GM19455 (cell line): ENCODE measurements at regions not wholly inside any gene's neighbourhood (a gene's known extent, or its start where the extent isn't known, plus 50 kb on each side); places are given as distances from the start of the nearest gene placed in this dataset.
"Not testable (repeated sequence)": the region's sequence is repeated elsewhere in the genome, so short reads cannot be mapped to it uniquely, and the experiment has no call there.

Source experiments
- ATAC-seq: cut with Tn5 transposase; IDR thresholded peaks from one replicate; pipeline ENCODE4 v1.9.1; 2021; ENCODE audit not compliant: unreplicated experiment

DNA sequence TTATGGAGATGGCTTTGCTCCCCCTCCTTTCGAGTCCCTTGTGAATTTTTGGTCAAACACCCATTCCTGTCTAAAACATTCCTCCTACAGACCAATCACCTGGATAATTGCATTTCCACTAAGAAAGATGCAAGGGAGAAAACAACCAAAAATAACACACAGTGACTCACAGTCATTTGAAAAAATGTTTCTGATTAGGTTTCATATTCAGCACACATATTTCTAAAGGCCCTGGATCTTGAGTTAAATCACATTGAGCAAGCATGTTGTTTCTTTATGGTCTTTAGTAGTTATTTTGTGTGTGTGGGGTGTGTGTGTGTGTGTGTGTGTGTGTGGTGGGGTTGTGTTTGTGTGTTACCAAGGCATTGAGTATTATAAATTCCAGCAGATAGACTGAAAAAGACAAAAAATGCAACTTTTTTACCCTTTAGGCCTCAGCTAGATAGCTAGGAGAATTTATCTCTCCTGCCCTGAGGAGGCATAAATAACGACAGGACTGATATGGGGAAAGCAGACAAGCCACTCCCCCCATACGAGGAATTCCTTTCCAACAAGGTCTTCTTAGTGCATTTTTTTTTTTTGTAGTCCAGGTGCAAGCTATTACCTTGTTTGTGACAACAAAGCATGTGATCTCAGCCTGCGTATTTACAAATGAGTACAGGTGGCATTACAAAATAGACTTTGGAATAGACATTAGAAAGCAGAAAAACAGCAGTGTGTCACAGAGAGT, 265.4 kb upstream of the ADGRL3 start:
- ATAC-seq, result no peak

DNA sequence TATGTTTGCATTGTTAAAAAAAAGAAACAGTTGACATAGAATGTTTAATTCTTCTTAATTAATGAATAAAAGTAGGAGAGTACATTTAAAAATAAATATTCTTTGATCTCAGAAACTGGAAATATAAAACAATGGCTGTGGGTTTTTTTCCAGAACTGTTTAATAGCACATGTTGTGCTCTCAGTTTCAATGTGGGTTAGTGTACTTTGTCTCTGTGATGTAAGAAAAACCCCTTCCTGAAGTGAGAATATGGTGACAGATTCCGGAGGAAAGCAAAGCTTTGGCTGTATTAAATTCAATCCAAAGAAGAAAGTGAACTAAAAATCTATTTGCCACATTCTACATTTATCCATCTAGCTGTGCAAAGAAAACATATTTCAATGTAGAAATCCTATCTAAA, 261.9 kb upstream of the ADGRL3 start:
- ATAC-seq, result no peak

- ATAC-seq, result no peak
These were observed 261.5 kb upstream of the ADGRL3 start for GRCh38 chr4:60938621-60939020.

- no peak for ATAC-seq
These were observed 256.1 kb upstream of the ADGRL3 start for GRCh38 chr4:60944060-60944459.

DNA sequence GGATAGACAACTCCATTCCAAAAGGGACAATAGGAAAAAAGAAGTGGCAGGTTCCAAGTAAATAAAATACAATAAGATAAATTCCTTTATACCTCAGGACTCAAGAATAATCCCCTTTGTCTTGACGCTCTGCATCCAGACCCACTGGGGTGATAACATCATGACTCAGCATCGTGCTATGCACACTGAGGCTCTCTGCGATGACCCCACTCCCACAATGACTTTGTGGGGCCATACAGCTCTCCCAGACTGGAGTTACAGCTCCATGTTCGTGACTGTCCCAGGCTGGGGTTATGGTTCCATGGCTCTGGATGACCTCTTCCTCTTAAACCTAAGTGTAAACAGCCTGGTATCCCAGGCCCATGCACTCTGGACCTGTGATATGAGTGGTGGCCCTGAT, 254.5 kb upstream of the ADGRL3 start:
- ATAC-seq, result no peak

GRCh38 chr4:60948008-60948407, 252.1 kb upstream of the ADGRL3 start:
- no peak for ATAC-seq

DNA sequence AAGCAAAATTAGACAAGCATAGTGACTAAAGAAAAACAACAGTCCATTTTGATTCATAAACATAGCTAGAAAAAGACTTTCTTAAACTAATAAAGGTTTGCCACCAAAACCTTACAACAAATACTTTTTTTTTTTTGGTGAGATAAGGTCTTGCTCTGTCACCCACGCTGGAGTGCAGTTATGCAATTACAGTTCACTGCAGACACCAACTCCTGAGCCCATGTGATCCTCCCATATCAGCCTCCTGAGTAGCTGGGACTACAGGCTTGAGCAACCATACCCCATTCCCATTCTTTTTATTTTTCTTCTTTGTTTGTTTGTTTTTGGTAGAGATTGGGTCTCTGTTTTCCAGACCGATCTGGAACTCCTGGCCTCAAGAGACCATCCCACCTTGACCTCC, 247.2 kb upstream of the ADGRL3 start:
- ATAC-seq, result no peak

GRCh38 chr4:60953826-60954225, 246.3 kb upstream of the ADGRL3 start:
- ATAC-seq, result no peak

GRCh38 chr4:60962286-60962685, 237.8 kb upstream of the ADGRL3 start:
- no peak for ATAC-seq

DNA sequence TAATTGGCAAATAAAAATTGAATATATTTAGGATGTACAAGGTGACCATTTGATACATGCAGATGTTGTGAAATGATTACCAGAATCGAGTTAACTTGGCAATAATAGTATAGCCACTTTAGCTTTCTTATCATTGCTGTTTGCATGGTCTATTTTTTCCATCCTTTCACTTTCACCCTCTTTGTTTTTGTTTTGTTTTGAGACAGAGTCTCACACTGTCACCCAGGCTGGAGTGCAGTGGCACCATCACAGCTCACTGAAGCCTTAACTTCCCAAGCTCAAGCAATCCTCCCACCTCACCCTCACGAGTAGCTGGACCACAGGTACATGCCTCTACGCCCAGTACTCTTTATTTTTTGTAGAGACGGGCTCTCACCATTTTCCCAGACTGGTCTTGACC, 218.6 kb upstream of the ADGRL3 start:
- ATAC-seq, result no peak

GRCh38 chr4:60989141-60989540, 211.0 kb upstream of the ADGRL3 start:
- ATAC-seq, result no peak

- no peak for ATAC-seq
These were observed 208.1 kb upstream of the ADGRL3 start for GRCh38 chr4:60992037-60992436.

DNA sequence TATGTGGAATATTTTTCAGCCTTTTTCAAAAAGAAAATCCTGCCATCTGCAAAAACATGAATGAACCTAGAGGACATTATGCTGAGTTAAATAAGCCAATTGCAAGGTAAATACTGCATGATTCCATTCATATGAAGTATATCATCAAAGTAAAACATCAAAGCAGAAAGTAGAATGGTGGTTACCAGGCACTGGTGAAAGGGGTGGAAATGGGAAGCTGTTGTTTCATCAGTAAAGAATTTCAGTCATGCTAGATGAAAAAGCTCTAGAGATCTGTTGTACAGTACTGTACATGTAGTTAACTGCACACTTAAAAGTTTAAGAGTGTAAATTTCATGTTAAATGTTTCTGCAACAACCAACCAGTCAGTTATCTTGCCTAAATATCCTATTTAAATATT, 196.8 kb upstream of the ADGRL3 start:
- no peak for ATAC-seq

DNA sequence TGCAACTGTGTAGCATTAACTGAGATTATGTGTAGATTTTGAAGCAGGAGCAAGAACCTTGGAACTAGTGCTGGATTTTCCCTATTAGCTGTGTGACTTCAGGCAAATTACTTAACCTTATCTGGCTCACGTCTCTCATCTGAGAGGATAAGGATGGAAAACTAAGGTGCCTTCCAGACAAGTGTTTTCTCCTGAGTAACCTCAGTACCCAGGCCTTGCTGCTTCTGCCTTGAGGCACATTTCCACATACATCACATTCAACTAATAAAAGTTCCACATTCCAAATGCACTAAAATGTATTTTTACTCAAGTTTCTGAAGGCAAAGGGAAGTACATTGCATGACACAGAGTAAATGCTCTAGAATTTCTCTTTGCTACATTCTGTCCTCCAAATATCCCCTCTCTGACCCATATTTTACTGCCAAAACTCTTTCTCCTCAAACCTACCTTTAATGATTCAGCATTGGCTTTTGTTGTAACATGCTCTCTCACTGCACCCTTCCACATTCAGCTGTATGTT, 195.4 kb upstream of the ADGRL3 start:
- ATAC-seq, result no peak

- ATAC-seq, result no peak
These were observed 189.1 kb upstream of the ADGRL3 start for GRCh38 chr4:61011051-61011450.

DNA sequence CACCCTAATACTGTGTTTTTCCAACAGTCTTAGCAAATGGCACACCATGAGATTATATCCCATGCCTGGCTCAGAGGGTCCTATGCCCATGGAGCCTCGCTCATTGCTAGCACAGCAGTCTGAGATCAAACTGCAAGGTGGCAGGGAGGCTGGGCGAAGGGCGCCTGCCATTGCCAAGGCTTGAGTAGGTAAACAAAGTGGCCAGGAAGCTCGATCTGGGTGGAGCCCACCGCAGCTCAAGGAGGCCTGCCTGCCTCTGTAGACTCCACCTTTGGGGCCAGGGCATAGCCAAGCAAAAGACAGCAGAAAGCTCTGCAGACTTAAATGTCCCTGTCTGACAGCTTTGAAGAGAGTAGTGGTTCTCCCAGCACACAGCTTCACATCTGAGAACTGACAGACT, 188.2 kb upstream of the ADGRL3 start:
- not testable (repeated sequence) for ATAC-seq

DNA sequence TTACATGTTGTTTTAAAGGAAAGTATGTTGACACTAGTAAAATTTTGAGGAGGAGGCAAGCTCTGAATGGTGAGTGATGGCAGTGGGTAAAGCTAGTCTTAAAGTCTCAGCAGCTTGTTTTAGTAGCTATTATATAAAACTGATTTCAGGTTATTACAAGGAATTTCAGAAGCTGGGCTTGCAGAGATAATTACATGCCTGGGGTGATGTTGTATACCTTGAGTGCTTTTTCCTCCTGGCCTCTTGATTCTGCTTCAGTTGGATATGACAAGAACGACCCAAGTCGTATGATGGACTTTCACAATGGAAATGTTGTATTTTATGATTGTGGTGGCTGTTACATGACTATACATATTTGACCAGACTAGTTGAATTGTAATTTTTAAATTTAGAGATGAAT, 175.5 kb upstream of the ADGRL3 start:
- ATAC-seq, result no peak

DNA sequence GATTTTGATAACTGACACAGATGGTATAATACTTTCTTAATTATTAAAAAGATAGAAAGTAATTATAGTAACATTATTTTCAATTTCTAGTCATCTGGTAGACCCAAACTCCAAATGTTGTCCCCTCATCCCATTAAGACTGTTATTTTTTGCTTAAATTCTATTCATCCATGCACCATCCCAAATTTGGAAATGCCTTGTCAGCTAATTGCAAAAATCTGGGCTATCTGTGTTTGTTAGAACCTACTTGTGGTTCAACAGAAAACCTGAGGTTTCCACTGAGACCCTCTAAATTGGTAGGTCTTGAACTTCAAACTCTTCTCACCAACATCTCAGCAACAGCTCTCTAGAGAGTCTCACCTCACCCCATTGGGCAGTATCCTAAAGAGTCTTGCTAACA, 172.2 kb upstream of the ADGRL3 start:
- ATAC-seq, result no peak

DNA sequence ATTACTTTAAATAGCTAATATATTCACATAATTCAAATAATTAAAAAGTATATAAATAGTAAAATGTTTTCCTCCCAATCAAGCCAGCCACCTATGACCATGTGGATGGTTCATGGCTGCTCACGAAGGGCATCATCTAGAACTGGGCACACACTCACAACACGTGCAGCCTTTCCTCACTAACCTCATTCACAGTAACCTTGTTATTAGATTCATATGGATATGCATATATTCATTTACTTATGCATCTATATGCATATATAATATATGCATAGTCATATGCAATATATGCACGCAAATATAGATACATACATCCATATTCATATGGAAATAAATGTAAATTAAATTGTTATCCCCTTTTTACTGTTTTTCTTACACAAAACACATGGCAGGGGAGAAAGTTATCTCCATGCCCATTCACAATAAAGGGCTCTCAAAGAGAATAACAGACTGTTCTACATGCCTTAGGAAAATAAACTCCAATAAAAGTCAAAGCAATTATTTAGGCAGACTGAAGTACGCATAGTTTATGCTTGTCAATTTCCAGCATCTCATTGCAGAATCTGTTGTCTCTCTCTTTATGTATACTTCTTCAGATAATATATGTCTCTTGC, 163.9 kb upstream of the ADGRL3 start:
- ATAC-seq, result no peak

DNA sequence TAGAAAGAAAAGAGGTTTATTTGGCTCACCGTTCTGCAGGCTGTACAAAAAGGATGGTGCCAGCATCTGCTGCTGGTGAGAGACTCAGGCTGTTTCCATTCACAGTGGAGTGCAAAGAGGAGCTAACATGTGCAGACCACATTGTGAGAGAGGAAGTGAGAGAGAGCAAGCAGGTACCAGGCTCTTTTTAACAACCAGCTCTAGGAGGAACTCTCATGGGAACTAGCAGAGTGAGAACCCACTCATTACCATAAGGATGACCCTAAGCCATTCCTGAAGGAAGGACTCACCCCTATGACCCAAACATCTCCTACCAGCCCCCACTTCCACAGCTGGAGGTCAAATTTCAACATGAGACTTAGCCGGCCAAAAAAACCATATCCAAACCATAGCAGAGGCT, 158.6 kb upstream of the ADGRL3 start:
- no peak for ATAC-seq

GRCh38 chr4:61044837-61045236, 155.3 kb upstream of the ADGRL3 start:
- no peak for ATAC-seq

DNA sequence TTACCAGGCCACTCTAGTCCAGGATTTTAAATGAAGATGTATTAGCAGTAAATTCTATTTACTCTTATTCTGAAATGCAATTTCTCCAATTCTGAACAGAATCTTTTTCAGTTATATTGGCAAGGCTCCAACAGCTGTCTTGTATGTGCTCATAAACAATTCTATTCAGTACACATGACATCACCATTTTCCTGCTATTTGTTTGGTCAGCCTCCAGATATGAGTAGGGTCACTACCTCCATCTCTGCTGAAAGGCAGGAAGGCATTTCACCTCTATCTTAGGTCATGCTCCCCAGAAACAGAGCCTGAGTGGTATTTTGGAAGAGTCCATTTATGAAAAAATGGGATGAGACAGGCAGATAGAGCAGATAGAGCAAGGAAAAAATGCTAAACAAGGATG, 151.1 kb upstream of the ADGRL3 start:
- no peak for ATAC-seq

GRCh38 chr4:61067381-61067780, 132.7 kb upstream of the ADGRL3 start:
- ATAC-seq, result no peak
